NCI-H1417 treated with DMSO at 0.1 percent for 48 hours (cell line): ENCODE measurements at regions not wholly inside any gene's neighbourhood (a gene's known extent, or its start where the extent isn't known, plus 50 kb on each side); places are given as distances from the start of the nearest gene placed in this dataset.

ENCODE experiments used
- DNase-seq: peaks from one replicate; lab custom pipeline; 2025; lab: John Stamatoyannopoulos, UW

DNA sequence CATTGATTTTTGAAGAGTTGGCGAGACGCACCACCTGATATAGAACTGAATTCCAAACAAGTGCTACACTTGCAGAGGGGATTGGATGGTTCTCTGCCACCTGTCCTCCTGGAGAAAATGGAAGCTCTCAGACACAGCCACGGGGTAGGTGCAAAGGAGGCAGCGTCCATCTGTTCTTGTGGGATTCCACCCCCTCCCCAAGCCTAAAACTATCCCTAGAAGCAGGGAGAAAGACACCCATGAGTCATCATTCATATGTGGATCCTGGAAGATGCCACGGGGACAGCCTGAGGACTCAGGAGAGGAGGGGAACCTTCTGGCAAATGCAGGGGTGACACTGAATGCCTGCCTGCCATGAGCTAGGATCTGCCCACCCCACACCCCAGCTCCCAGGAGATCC is 171.3 kb upstream of the CST7 start:
- DNase-seq: no peak

DNA sequence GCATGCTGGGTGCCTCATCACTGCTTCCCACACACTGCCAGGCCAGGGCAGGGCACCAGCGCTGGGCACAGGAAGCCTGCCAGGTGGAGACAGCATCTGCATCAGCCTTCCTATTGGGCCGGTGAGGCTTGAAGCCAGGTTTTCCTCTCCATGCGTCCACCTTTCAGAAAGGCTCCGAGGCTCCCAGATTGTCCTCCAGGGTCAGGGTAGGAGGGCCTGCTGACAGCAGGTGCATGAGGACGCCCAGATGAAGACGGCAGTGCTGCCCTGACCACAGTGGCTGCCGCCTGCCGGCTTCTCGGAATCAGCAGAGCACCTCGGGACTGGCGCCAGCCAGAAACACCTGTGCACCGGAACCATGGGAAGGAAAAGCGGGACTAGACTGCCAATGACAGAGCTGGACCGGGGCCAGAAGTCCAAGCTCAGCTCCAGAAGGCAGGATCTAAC is 170.5 kb upstream of the CST7 start:
- no peak for DNase-seq

DNA sequence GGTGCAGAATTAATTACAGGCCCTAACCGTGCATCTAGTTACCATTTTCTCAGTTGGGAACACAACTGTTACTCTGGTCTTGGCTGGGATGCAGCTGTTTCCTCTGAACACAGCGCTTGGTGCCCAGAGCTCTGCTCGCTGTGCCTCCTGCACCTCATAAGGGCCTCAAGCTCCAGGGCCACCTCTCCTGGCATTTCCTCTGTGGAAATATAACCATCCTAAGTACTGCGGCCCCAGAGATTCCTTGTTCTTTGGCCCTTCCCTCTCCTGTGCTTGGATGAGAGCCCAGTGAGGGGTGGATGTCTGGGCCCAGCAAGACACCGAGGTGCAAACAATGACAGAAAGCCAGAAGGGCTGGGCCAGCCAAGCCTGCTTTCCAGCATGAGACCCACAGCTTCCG is 169.9 kb upstream of the CST7 start:
- no peak for DNase-seq

DNA sequence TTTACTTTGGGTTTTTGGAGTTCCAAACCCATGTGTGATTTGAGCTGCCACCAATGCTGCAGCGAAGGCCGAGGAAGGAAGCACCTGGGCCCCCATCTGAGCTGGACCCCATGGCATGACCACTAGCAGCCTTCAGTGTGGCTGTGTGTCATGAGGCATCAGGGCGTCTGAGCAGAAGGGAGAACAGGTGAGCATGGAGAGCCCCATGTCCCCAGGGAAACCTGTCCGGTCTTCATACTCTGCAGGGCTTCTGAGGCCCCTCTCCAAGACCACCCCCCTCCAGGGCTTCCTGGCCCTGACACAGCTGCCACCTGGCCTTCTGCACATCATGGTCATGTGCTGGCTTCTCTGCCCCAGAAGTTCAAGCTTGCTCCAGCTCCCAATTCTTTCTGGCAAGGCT is 169.1 kb upstream of the CST7 start:
- no peak for DNase-seq

DNA sequence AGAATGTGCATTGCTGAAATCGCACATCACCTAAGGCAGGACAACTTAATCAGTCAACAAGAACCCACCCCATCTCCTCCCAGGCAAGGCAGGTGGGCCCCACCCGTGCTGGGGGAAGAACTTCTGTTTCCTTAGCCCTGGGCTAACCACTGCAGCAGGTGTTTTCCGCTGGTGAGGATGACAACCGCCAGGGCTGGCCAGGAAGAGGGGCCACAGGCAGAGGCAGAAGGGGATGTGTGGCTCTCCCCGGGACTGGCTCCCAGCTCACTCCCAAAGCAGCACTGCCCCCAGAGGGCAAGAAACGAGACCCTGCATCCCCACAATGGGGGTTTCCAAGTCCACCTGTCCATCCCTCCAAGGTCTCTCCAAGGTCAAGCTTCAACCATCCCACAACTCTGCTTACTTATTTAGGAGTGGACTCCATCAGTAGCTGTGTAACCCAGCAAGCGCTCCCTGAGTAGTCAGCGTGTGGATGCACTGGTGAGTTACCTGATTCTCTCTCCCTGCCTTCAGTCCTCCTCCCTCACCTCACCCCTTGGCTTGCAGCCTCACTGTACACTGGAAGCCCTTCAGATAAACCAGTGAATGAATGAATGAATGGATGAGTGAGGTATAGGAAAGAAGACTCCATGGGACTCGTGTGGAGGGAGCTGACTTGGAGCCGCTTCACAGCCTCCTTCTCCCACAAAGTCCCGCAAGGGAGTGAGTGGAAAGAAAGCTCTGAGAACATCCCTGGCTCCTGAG is 168.2 kb upstream of the CST7 start:
- no peak for DNase-seq

DNA sequence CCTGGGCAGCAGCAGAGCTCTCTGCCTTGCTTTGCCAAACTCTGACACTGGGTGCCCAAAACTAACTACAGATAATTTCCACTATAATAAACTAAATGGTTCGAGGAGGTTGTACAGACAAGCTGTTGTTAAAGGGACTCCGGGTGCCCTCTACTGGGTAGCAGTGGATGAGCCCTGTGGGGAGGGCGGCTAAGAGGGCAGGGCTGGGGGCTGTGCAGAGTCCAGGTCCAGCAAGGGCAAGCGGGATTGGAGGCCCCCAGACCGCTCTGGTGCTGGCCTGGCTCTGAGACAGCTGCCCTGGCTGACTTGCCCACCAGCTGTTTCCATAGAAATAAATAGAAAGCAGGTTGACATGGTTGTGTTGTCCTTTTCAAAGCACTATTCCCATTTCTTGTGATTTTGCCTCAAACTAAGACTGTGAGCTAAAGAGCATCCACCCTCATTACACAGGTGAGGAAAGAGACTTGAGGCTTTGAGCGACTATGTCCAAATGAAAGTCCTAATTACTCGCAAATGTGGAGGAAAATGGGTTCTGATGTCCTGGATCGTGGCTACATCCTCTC is 167.6 kb upstream of the CST7 start:
- DNase-seq: no peak

DNA sequence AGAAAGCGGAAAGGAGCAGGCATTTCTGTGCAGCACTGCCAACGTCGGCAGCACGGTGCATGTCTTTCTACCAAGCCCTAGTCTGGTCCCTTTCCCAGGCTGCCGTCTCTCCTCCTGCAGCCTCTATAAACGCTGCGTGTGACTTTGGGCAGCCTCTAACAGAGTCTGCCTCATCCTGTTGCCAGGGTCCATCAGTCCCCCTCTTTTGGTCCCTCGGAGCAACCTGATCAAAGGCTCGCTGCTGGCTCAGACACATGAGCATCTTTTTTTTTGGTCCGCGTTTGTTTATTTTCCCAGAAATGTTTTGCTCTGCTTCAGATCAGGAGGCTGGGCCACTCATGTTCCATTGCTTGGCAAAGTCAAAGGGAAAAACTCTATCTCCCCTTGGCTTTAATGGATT is 166.8 kb upstream of the CST7 start:
- DNase-seq: no peak

DNA sequence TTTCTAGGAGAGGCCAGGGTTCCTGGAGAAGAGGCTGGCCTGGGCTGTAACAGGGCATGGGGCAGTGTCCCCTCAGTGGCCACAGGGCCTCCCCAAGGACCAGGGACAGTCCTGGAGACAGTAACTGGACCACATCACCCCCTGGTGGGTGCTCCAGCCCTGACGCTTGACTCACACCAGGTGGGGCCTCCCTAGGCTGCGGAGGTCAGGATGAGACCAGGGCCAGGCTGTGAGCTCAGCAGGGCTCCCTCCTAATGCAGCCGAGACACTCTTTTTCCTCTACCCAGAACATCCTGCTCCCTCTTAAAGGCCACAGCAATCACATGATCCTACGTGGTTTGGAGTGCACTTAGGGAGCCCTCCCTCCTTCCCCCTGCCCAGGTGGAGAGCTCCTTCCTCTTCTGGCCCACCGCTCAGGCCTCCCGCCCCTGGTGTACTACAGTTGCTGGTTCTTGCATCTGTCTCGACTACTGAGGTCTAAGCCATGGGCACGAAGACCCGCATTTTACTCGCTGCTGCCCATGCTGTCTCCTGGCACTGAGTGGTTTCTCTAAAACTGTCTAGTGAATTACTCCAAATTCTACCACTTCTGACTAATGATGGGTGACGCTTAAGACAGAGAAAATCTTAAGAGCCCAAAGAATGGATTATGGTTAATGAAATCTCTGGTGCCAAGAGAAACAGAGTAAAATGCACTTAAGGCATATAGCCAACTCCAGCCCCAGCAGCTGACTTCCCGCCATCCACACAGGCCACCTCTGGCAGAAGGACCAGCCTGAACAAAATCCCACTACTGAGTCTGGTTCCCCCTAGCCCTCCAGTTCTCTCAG is 166.1 kb upstream of the CST7 start:
- no peak for DNase-seq

DNA sequence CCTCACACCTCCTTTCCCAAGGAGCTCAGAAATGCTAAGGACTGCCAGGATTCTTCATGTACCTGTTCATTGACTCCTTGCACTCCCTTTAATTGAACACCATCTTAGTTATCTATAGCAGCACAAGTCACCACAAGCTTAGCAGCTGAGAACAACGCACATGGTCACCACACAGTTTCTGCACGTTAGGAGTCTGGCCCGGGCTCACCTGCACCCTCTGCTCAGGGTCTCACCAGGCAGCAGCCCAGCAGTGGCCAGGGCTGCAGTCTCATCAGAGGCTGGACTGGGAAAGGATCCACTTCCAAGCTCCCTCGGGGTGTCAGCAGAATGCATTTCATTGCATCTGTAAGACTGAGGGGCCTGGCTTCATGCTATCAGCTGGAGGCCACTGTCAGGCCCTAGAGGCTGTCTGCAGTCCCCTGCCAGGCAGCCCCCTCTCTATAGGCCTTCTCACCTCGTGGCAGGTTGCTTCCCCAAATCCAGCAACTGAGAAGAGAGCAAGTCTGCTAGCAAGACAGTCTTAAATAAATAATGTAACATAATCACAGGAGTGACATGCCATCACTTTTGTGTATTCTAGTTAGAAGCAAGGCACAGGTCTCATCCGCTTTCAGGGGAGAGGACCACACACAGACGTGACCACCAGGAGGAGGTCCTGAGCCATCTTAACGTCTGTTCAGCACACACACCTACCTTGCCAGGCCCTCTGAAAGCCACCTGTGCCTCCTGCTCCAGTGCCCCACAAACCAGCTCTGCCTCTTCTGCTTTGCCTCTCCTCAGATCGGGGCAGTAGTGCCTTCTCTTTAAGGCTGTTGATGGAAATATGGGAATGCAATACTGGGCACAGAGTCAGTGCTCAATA is 165.2 kb upstream of the CST7 start:
- no peak for DNase-seq

DNA sequence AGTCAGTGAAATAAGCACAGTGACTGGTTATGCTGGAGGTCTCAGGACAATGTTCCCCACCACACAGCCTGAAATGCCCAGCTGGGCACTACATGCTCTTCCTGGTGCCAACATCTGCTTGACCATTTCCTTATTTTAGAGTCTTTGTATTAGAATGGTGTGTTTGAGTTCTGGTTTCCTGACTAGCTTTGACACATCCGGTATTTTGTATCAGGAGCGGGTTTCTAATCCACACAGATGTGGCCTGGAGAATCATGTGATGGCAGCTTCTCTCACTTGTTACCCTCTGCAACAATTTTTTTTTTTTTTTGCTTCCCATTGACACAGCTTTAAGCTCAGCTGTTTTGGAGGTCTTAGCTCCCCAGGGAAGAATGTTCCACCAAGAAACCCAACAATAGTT is 164.5 kb upstream of the CST7 start:
- DNase-seq: no peak

DNA sequence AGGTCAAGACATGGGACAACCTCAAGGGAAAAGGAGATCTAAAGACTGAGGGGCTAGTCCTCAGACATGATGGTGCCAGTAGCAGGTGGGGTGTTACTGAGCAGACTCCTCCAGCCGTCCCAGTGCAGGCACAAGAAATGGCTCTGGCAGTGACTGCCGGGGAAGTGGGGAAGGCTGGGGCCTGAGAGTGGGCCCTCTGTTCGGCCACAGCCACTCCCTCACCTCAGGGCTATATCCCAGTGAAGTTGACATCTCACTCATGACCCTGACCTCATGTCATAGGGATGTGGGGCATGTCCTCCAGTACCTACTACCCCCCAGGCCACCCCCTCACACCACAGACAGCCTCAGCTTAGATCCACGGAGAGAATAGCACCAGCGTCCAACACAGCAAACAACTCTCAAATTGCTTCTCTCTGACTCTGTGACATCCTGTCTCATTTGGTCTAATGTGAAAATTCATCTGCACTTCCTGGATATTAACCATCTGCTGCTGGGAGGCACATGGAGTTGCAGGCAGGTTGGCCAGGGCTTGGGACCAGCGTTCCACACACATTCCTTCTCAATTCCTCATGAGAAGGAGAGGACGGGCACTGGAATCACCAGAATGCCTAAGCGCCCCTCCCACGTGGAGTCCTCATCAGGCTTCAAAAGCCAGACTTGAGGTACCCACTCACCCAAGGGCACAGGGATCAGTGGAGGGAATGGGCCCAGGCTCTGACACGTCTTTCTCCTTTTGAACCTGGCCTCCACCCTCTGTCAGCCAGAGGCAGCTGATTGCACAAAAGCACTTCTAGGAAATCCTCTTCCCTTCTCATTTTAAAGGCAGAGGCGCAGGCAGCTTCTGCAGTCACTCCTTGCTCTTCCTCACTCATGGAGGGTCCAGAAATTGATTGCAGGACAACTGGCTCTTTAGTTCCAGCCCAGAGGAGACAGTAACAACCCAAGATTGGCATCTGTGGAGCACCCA is 163.6 kb upstream of the CST7 start:
- no peak for DNase-seq

DNA sequence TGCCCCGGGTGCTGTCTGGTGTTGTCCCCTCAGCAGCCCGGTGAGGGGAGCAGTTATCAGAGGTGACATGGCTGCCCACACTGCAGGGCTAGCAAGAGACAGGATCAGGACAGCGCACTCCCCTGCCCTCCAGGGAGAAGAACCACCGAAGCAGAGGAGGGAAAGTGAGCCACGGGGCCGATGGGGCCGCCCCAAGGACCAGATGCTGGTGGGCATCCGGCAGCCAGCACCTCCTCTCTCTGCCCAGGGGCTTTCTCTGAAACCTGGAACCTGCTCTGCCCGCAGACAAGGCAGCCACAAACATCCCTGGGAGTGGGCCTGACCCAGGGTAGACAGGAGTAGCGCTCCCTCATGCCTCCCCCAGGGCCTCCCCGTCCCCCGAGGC is 163.0 kb upstream of the CST7 start:
- DNase-seq: no peak

DNA sequence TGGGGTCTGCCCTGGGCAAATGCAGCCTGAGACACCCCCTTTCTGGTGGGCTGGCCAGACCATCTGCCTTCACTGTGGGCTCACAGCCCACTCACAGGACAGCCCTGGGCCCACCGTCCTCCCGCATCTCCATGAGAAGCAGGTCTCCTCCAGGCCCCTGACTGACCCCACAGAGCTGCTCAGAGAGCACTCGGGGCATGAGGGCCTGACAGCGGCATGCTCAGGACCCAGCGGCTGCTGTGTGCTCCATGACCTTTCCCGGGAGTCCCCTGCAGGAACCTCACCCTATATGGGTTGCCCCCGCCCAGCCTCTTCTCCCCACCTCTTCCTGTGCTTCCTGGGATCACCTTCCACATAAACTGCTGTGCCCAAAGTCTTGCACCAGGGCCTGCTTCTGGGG is 162.4 kb upstream of the CST7 start:
- DNase-seq: no peak

DNA sequence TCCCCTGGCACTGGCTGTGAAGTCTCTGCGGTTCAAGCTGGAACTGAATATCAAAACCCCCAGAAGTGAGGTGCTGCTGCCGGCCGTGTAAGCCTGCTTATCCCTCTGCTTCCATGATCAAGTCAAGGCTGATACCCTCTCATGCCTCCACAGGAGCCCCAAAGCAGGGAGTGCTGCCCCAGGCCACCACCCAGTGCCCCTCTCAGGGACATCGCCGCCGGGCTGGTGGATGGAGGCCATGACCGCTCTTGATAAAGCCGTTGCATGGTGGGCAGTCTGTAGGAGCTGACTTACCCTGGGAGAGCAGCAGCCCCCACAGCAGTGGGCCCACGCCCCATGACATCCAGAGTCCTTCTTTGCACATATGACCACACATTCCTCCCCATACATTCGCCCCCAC is 162.0 kb upstream of the CST7 start:
- no peak for DNase-seq

DNA sequence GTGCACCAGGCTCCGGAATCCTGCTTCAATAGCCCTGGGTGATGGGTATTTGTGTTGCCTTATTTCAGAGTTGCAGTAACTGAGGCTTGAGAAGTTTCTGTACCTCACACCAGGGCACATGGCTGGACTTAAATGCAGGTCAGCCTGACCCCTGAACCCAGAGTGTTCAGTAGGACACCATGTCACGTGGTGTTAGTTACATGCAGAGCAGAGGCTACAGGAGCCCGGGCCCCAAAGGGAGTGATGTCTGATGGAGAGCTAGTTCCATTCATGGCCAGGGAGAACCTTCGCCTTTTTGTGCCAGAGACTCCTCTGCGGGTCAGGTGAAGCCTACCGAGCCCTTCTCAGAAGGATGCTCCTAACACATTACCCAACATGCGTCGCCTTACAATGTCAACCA is 161.4 kb upstream of the CST7 start:
- no peak for DNase-seq

DNA sequence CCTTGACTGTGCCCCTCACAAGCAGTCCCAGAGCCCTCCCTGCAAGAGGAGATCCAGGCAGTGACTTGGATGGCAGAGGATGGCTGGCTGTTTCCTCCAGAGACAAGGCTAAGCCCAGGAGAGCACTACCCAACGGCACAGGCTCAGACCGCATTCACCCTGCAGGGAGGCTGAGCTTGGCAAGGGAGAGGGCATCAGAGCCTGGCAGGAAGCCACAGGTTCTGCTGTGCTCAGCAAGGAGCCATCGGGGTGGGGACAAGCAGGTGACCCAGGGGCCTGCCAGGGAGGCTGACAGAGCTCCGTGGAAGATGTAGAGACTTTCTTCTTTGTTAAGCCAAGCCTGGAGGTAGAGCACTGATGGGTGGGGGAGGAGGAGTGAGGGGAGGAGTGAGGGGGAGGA is 159.2 kb upstream of the CST7 start:
- no peak for DNase-seq

DNA sequence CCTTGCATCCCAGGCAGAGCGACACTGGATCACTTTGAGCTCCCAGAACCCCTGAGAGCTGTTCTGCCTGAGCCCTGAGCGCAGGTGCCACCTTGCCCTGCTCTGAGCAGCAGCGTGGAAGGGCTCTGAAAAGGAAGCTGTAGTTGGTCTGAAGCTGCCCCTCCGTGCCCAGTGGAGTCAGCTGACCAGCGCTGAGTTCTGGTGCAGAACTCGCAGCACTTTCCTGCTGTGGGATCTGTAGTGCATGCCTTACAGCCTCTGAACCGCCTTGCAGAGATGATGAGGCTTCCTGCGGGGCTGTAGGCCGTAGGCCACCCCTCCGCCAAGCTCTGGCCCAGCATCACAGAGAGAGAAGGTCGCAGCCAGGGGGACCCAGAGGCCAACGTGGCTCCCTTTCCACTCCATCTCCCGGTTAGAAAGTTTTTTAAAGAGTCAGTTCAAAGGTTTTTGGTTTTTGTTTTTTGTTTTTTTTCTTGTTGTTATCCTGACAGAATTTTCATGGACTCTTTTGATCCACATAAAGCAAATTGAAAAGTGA is 158.3 kb upstream of the CST7 start:
- no peak for DNase-seq

DNA sequence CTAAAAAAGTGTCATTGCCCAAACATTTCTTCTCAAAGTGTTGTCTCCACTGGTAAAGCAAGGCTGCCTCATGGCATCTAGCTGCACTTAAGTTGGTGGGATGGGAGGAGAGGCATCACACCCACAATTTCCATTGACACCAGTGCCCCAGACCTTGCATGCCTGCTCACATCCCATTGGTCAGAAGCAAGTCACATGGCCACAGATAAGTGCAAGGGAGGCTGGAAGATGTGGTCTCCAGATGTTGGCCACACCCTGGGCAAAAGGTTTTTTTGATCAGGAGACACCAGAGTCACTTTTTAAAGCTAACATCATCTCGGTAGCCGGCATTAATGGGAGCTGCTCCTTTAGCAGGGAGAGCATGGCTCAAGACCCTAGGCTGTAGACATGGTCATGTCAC is 157.1 kb upstream of the CST7 start:
- no peak for DNase-seq

DNA sequence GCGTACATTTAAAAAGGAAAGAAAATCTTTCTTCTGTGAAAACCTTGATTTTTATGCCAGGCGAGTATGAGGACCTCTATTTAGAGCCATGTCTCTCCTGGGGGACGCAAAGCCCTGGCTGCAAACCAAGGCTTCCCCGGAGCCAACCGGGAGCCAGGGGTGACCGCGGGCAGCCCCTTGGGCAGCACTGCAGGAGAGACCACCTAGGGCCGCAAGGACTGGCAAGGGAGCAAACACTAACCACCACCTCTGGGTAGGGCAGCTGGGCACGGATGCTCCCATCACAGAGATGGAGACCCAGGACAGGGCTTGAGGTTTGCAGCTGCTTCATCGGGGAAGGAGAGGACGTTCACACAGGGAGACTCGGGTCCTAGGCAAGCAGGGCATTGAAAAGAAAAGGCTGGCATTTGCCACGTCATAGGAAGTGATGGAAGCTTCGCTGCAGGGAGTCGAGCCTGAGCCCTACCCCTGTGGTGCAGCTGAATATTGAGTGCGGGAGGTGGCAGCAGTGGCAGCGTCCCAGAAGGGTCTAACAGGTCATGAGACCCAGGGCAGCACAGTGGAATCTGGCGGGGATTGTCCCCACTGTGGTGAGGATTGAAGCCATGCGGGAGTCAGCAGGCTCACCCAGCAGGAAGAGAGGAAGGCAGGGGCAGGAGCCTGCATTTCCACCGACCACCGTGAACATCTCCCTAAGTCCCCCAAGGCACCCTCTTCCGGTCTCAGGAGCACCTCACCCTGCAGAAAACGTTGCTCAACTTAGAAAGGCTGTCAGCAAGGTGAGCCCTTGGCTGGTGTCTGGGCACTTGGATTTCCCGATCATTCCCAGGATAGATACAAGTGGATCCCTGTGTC is 156.2 kb upstream of the CST7 start:
- DNase-seq: no peak

DNA sequence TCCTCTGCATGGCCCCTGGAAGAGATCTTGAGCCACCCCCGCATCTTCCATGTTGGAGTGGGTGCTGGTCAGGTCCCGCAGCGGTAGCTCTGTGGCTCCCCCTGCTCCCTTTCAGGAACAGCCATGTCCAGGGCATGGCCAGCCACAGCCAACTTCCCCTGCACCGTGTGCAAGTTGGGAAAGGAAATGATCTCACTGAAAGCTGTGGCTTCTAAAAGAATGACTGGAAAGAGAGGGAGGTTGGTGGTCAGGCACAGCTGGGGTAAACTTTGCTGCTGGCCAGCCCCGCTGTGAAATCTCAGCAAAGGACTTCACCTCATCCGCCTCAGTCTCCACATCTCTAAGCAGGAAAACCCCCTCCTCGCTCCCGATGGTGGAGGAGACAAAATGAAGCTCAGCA is 153.6 kb upstream of the CST7 start:
- no peak for DNase-seq
